NB4 (cell line): ENCODE measurements at regions not wholly inside any gene's neighbourhood (a gene's known extent, or its start where the extent isn't known, plus 50 kb on each side); places are given as distances from the start of the nearest gene placed in this dataset.
A peak's percentile ranks its signal among the peaks of the same experiment; 100 is the strongest.

ENCODE experiments used
- DNase-seq: peaks from one replicate; pipeline ENCODE4 v3.0.0; 2010; ENCODE audit warnings: low read depth
- H3K4me3 ChIP-seq: one replicate; pipeline ENCODE4 v1.5.1; 2011; ENCODE audit warnings: mild to moderate bottlenecking, low read depth, low read length, moderate library complexity
- MYC ChIP-seq: IDR thresholded peaks from 2 replicates; pipeline ENCODE4 v1.6.1; 2011; ENCODE audit warnings: low read depth, low read length
- POLR2A ChIP-seq: IDR thresholded peaks from 2 replicates; pipeline ENCODE4 v1.6.1; 2011; ENCODE audit warnings: mild to moderate bottlenecking; ENCODE audit not compliant: insufficient read length; ENCODE audit errors: extremely low read depth
- TF ChIP-seq, protein P1 (sequence below): IDR thresholded peaks from one replicate; pipeline ENCODE4 v1.5.1; 2012; ENCODE audit warnings: low read depth, low read length
- TF ChIP-seq, protein P2 (sequence below): IDR thresholded peaks from 2 replicates; pipeline ENCODE4 v1.6.1; 2011; ENCODE audit warnings: low read depth, low read length

DNA sequence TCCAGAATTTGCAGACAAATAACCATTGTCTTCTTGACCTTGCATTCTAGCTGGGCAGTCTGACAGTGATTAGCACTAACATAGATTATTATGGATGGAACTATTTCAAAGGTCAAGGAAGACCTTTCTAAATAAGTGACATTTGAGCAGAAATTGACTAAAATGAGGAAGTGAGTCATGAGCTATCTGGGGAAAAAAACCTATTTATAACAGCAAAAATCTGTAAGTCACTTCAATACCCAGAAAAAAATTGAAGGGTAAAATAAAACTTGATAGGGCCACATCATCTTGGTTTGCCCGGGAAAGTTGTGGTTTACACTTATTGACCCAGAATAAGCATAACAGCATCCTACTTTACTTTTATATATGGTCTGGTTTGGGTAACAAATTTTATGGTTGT, 414.6 kb upstream of the HS3ST1 start:
- H3K4me3 ChIP-seq = no peak overlapping the region
- TF ChIP-seq MYC = no peak
- peak; percentile 21 for DNase-seq

DNA sequence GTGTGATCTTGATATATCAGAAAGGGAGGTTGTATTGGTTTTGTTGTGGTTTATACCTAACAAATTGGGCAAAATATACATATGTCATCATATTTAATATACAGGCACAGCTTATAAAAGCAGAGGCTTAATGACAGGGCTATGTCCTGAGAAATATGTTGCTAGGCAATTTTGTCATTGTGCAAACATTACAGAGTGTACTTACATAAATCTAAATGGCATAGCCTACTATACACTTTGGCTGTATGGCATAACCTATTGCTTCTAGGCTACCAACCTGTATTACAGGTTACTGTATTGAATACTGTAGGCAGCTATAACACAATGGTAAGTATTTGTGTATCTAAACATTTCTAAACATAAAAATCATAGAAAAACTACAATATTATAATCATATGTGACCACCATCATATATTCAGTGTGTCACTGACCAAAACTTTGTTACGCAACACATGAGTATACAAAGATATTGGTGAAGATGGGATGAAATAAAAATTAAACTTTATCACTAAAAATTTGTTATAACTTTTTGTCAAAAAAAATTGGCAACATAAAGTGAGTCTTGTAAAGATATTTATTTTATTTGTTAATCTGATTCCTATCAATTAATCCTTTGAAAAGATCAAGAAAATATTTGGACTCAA, 414.0 kb upstream of the HS3ST1 start:
- no peak for DNase-seq
- no peak overlapping the region for H3K4me3 ChIP-seq

DNA sequence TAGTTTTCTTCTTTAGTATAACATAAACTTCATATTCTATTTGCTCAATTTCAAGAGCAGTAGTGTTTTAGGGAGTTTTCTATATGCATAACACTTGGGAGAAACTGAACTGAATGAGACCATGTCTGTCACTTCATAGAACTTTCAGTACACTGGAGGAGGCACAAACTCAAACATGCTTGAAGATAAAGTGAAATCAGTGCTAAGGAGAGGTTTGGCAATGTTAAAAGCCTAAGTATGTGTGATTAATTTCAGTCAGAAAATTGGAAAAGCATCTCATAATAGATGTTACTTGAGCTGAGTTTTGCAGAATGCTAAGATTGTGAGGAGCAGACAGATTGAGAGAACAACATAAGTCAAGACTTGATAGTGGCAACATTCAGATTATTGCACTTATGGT, 411.2 kb upstream of the HS3ST1 start:
- no peak overlapping the region for H3K4me3 ChIP-seq
- TF ChIP-seq MYC = no peak
- TF ChIP-seq, protein P1, sequence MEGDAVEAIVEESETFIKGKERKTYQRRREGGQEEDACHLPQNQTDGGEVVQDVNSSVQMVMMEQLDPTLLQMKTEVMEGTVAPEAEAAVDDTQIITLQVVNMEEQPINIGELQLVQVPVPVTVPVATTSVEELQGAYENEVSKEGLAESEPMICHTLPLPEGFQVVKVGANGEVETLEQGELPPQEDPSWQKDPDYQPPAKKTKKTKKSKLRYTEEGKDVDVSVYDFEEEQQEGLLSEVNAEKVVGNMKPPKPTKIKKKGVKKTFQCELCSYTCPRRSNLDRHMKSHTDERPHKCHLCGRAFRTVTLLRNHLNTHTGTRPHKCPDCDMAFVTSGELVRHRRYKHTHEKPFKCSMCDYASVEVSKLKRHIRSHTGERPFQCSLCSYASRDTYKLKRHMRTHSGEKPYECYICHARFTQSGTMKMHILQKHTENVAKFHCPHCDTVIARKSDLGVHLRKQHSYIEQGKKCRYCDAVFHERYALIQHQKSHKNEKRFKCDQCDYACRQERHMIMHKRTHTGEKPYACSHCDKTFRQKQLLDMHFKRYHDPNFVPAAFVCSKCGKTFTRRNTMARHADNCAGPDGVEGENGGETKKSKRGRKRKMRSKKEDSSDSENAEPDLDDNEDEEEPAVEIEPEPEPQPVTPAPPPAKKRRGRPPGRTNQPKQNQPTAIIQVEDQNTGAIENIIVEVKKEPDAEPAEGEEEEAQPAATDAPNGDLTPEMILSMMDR = no peak
- TF ChIP-seq, protein P2, sequence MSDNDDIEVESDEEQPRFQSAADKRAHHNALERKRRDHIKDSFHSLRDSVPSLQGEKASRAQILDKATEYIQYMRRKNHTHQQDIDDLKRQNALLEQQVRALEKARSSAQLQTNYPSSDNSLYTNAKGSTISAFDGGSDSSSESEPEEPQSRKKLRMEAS = no peak
- no peak for DNase-seq

More for the DNA sequence above, 414.0 kb upstream of the HS3ST1 start:
- TF ChIP-seq POLR2A = no peak
- TF ChIP-seq, protein P2 = no peak
- TF ChIP-seq MYC = no peak
- TF ChIP-seq, protein P1 = no peak

DNA sequence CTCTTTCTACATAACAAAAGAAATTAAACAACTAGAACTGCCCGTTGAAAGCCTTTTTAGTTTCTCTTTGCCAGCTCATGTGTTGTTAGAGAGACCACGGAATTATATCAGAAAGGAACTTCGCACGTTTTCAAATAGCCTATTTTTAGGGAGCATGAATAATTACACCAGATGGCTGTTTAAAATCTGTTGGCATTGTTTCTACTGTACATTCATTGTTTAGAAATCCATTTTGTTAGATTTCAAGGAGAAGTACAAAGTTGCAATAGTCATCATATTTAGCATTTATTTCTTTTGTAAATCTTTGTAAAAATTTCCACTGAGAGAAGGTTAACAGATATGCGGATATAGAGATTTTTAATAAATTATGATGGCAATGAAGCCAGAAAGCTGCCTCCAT, 403.0 kb upstream of the HS3ST1 start:
- H3K4me3 ChIP-seq = no peak overlapping the region
- TF ChIP-seq, protein P1 = no peak
- DNase-seq = no peak

DNA sequence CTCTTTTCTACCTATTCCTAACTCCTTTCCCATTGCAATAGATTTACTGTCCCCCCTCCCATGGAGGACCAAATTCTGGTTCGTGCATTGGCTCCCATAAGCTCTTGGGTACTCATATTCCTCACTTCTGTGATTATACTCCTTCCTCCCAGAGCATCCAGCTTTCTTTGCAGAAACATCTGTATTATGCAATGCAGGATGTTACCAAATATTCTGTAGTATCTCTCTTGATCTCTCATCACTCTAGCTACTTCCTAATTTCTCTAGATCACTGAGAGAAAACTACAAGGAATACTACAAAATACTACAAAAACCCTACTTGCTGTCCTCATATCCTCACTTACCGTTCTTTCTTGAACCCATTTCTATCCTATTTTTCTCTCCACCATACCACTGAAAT, 395.9 kb upstream of the HS3ST1 start:
- H3K4me3 ChIP-seq = no peak overlapping the region
- TF ChIP-seq, protein P1 = no peak
- TF ChIP-seq, protein P2 = no peak
- TF ChIP-seq POLR2A (no peak), MYC (no peak)
- peak; percentile 39 for DNase-seq

DNA sequence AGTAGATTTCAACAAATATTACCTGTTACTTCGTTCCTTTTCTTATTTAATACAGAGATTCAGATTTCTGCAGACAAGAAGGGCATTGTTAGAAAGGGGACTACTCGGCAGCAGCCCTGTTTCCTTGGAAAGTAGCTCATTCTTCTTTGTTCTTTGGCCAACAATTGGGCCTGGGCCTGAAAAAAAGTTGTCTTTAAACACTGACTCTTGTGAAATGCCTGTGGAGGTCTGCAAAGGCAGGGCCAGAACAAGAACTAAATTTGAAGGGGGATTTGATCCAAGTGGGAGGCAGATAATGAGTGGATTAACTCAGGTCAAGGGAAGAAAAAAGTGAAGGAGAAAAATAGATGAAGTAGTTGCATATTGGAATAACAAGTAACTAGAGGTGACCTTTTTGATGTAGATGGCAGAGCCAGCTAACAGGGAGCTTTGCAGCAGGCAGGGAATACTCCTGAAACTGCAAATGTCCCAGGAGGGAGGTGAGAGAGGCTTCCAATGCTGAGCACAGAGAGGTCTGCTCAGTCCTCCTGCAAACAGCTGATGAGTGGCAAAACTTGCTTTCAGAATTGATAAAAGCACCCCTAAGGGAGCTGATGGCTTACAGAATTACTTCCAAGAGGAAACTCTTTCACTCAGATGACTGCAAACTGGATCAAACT, 393.2 kb upstream of the HS3ST1 start:
- DNase-seq = no peak
- TF ChIP-seq POLR2A = no peak
- TF ChIP-seq MYC = no peak
- TF ChIP-seq, protein P2 = no peak
- TF ChIP-seq, protein P1 = no peak
- no peak overlapping the region for H3K4me3 ChIP-seq
